IMR-90 (cell line): ENCODE measurements at regions not wholly inside any gene's neighbourhood (a gene's known extent, or its start where the extent isn't known, plus 50 kb on each side); places are given as distances from the start of the nearest gene placed in this dataset.
A peak's percentile ranks its signal among the peaks of the same experiment; 100 is the strongest.

Source experiments
- ATAC-seq: fragments of 200-7000 bp; cut with Tn5 transposase; 2 replicates; pipeline ENCODE4 v1.9.1; 2020; ENCODE audit warnings: low read depth, mild to moderate bottlenecking, moderate library complexity
- BruUV-seq: library from RNA; stranded (reverse); fragments of 400-500 nt; replicated peaks from 2 replicates; lab custom pipeline; 2021; lab: Mats Ljungman, UMichigan
- CTCF ChIA-PET: fragments of 300-600 bp; formaldehyde crosslinking; extraction: SDS; loops from one replicate; lab custom pipeline; 2021; ENCODE audit warnings: antibody characterized with exemption; lab: Yijun Ruan, JAX
- POLR2A ChIA-PET: fragments of 300-600 bp; sonication (Branson Sonifier 250); formaldehyde crosslinking; loops from one replicate; lab custom pipeline; 2022; ENCODE audit warnings: antibody characterized with exemption; ENCODE audit not compliant: unreplicated experiment; lab: Charles Lee
- DNase-seq: peaks from one replicate; pipeline ENCODE4 v3.0.0; 2013
- H2AFZ ChIP-seq: replicated peaks from 2 replicates; pipeline ENCODE3; 2013; ENCODE audit warnings: low read length, mild to moderate bottlenecking; ENCODE audit not compliant: poor library complexity
- H2AK5ac ChIP-seq: 2 replicates; pipeline ENCODE4 v1.6.1; 2013; ENCODE audit warnings: low read depth, low read length, inconsistent platforms
- H2AK9ac ChIP-seq: replicated peaks from 2 replicates; pipeline ENCODE3; 2013; ENCODE audit warnings: mild to moderate bottlenecking, low read depth, low read length, moderate library complexity; ENCODE audit not compliant: poor library complexity
- H2BK120ac ChIP-seq: 2 replicates; pipeline ENCODE4 v1.6.1; 2013; ENCODE audit warnings: low read depth, low read length, inconsistent platforms
- H2BK15ac ChIP-seq: 3 replicates; pipeline ENCODE4 v1.6.1; 2013; ENCODE audit warnings: low read depth, low read length, inconsistent platforms
- H2BK20ac ChIP-seq: 2 replicates; pipeline ENCODE4 v1.6.1; 2013; ENCODE audit warnings: low read depth, mild to moderate bottlenecking, inconsistent platforms, low read length, moderate library complexity
- H2BK5ac ChIP-seq: 2 replicates; pipeline ENCODE4 v1.6.1; 2013; ENCODE audit warnings: mild to moderate bottlenecking, low read depth, low read length, inconsistent platforms; ENCODE audit not compliant: poor library complexity, severe bottlenecking
- H3K14ac ChIP-seq: replicated peaks from 2 replicates; pipeline ENCODE4 v1.6.1; 2013; ENCODE audit warnings: low read depth, low read length, inconsistent platforms
- H3K18ac ChIP-seq: 2 replicates; pipeline ENCODE4 v1.6.1; 2013; ENCODE audit warnings: low read depth, low read length, control low read depth
- H3K23ac ChIP-seq: 2 replicates; pipeline ENCODE4 v1.6.1; 2013; ENCODE audit warnings: low read depth, low read length, inconsistent platforms
- H3K27ac ChIP-seq: 2 replicates; pipeline ENCODE4 v1.5.1; 2013; ENCODE audit warnings: mild to moderate bottlenecking, control low read depth, low read length; ENCODE audit not compliant: insufficient read depth
- H3K27me3 ChIP-seq: 2 replicates; pipeline ENCODE4 v1.6.1; 2013; ENCODE audit warnings: low read length; ENCODE audit not compliant: control insufficient read depth, insufficient read depth
- H3K36me3 ChIP-seq: 2 replicates; pipeline ENCODE4 v1.6.1; 2013; ENCODE audit warnings: low read length, mixed read lengths; ENCODE audit not compliant: control insufficient read depth, insufficient read depth
- H3K4ac ChIP-seq: 2 replicates; pipeline ENCODE4 v1.6.1; 2013; ENCODE audit warnings: low read depth, low read length, inconsistent platforms
- H3K4me1 ChIP-seq: 2 replicates; pipeline ENCODE4 v1.6.1; 2013; ENCODE audit warnings: low read length, mixed read lengths; ENCODE audit not compliant: control insufficient read depth, insufficient read depth
- H3K4me2 ChIP-seq: 2 replicates; pipeline ENCODE4 v1.6.1; 2013; ENCODE audit warnings: low read depth, mild to moderate bottlenecking, control low read depth, low read length, moderate library complexity
- H3K4me3 ChIP-seq: 2 replicates; pipeline ENCODE4 v1.5.1; 2013; ENCODE audit warnings: low read depth, mild to moderate bottlenecking, control low read depth, low read length, moderate library complexity; ENCODE audit not compliant: insufficient read depth
- H3K56ac ChIP-seq: 2 replicates; pipeline ENCODE4 v1.6.1; 2013; ENCODE audit warnings: low read length, inconsistent platforms; ENCODE audit not compliant: insufficient read depth; ENCODE audit errors: extremely low read depth
- H3K79me1 ChIP-seq, 2 experiments: 2 replicates each; pipeline ENCODE4 v1.6.1; 2013; ENCODE audit warnings: low read length in 2 of 2, inconsistent platforms in 1 of 2, low read depth in 1 of 2
- H3K9ac ChIP-seq: 2 replicates; pipeline ENCODE4 v1.6.1; 2013; ENCODE audit warnings: low read depth, low read length, control low read depth
- H3K9me1 ChIP-seq: 2 replicates; pipeline ENCODE4 v1.6.1; 2013; ENCODE audit warnings: low read length, inconsistent platforms; ENCODE audit not compliant: insufficient read depth
- H3K9me3 ChIP-seq: 2 replicates; pipeline ENCODE4 v1.6.1; 2013; ENCODE audit warnings: low read length; ENCODE audit not compliant: control insufficient read depth, insufficient read depth
- H4K20me1 ChIP-seq: 2 replicates; pipeline ENCODE4 v1.6.1; 2013; ENCODE audit warnings: low read length, inconsistent platforms; ENCODE audit not compliant: insufficient read depth
- H4K5ac ChIP-seq: 2 replicates; pipeline ENCODE4 v1.6.1; 2013; ENCODE audit warnings: mild to moderate bottlenecking, low read depth, low read length, control low read depth
- H4K8ac ChIP-seq, 2 experiments: 2 replicates each; pipeline ENCODE4 v1.6.1; 2013; ENCODE audit warnings: low read depth in 2 of 2, low read length in 2 of 2, control low read depth in 1 of 2, inconsistent platforms in 1 of 2
- H4K91ac ChIP-seq: 2 replicates; pipeline ENCODE4 v1.6.1; 2013; ENCODE audit warnings: low read depth, low read length, inconsistent platforms; ENCODE audit not compliant: insufficient read depth
- MXI1 ChIP-seq: IDR thresholded peaks from 2 replicates; pipeline ENCODE4 v1.6.1; 2012; ENCODE audit warnings: low read depth, mild to moderate bottlenecking, low read length, moderate library complexity, borderline replicate concordance
- SMC3 ChIP-seq: fragments of 150-350 bp; IDR thresholded peaks from 2 replicates; pipeline ENCODE4 v1.6.1; 2016; ENCODE audit warnings: low read depth, mild to moderate bottlenecking, antibody characterized with exemption, low read length, moderate library complexity
- WGBS, 2 experiments: methylation state at CpG; one replicate each; pipeline versions ENCODE4 v1.1.5 to v1.1.7; 2013; ENCODE audit warnings: missing lambda C conversion rate in 2 of 2; ENCODE audit not compliant: insufficient read length in 1 of 2; ENCODE audit errors: extremely low coverage in 2 of 2; 5-methylcytosine and 5-hydroxymethylcytosine counted together
- dilution Hi-C: fragments of 300-500 bp; cut with HindIII; formaldehyde crosslinking; loops from one replicate; pipeline ENCODE4 v1.14.3; 2018; ENCODE audit warnings: low sequenced_read_pairs; ENCODE audit not compliant: unreplicated experiment
- in situ Hi-C: fragments of 300-500 bp; cut with MboI; formaldehyde crosslinking; loops from 3 replicates; pipeline ENCODE4 v1.14.3; 2019; ENCODE audit warnings: low sequenced_read_pairs, inconsistent platforms, mixed read lengths
- intact Hi-C: fragments of 100-400 bp; cut with micrococcal nuclease; formaldehyde crosslinking; loops from 2 replicates; pipeline ENCODE4 v1.10.0; 2022

DNA sequence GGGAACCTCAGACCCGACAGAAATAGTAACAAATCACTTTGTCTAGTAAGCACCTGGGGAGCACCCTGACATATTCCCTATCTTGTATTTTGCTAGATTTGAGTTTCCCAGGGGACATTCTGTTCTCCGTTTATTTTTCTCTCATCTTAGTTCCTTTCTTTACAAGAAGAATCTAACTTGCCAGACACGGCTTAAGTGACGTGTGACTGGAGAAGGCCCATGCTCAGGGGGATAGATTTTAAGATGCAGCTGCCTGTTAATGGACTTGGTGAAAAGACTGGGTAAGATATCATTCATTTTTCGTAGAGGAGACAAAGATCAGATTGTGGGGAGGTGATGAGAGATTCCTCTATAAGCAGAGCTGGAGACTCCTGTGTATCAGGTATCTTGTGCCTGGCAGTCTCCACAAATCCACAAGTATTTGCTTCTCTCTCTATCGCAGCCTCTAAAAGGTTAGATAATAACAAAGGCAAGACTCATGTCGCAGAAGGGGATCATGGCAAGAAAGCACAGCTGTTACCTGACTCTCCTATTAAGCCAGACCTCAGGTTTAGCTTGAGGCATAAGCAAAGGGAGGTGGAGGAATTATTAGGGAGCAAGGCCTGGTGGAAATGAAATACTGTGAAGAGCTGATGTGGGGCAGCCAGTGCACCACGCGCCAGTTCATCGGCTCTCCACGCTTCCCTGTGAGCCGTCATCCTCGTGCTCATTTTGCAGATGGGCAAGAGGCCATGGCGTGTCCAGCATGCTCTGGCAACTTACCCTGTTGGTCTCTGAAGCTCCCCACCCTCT, 347.2 kb upstream of the TNP1 start:
- peak overlapping the region; percentile 29; the same call in 1 of the 2 replicates for H3K18ac ChIP-seq
- no TSS peak for BruUV-seq
- H3K27me3 ChIP-seq, result no peaks in the 10 kb centered on the region
- dilution Hi-C loops (no loop called here), in situ Hi-C loops (no loop called here), intact Hi-C loops (no loop called here)
- ATAC-seq, result no peak
- no peak overlapping the region for H2BK5ac ChIP-seq
- ChIA-PET CTCF (interaction anchor here (0.6 to 0.9 kb wide), 3 partner anchors 12 to 203 kb away, joined by 3 read pairs; no protein-coding TSS in a partner anchor), POLR2A (no interaction called here)
- H4K20me1 ChIP-seq, result no peaks in the 10 kb centered on the region
- no peak overlapping the region for H3K4me3 ChIP-seq
- TF ChIP-seq MXI1 (no peak), SMC3 (no peak)
- H3K56ac ChIP-seq, result 0 out of 2 replicates have a peak overlapping the region, but pooled peaks have one; percentile 28
- no peaks in the 10 kb centered on the region for H3K36me3 ChIP-seq
- H2BK15ac ChIP-seq, result peak overlapping the region; percentile 75; the same call in 2 of the 3 replicates
- H3K23ac ChIP-seq, result peak overlapping the region; percentile 12; the same call in 1 of the 2 replicates
- no peak overlapping the region; the same call in 1 of the 2 replicates for H4K91ac ChIP-seq
- peak overlapping the region; percentile 70 for H2AK5ac ChIP-seq
- no peaks in the 10 kb centered on the region for H3K79me1 ChIP-seq
- H3K14ac ChIP-seq, result peak overlapping the region; percentile 63
- peak overlapping the region; percentile 87 for H2BK20ac ChIP-seq
- H3K4ac ChIP-seq, result peak overlapping the region; percentile 68
- peak overlapping the region; percentile 39 to 64 for H4K8ac ChIP-seq
- H2AFZ ChIP-seq, result peak overlapping the region; percentile 73
- H3K4me2 ChIP-seq, result no peak overlapping the region
- peaks cover 7% of the 10 kb centered on the region for H3K9me3 ChIP-seq
- peak overlapping the region; percentile 93 for H2BK120ac ChIP-seq
- H3K9ac ChIP-seq, result no peak overlapping the region
- H2AK9ac ChIP-seq, result peak overlapping the region; percentile 60
- WGBS, 2 experiments, result 100% methylated on average over 3 of the region's 14 CpGs; no CpG with 5 or more reads in 1 of the 2 experiments
- no peak for DNase-seq
- H4K5ac ChIP-seq, result peak overlapping the region; percentile 20
- H3K27ac ChIP-seq, result no peak overlapping the region
- H3K9me1 ChIP-seq, result peaks cover 5% of the 10 kb centered on the region; the same call in 1 of the 2 replicates
- H3K4me1 ChIP-seq, result peaks cover 2% of the 10 kb centered on the region
